KG1 (cell line): ENCODE measurements at regions not wholly inside any gene's neighbourhood (a gene's known extent, or its start where the extent isn't known, plus 50 kb on each side); places are given as distances from the start of the nearest gene placed in this dataset.
"Not testable (repeated sequence)": the region's sequence is repeated elsewhere in the genome, so short reads cannot be mapped to it uniquely, and the experiment has no call there.

Experiments used
- DNase-seq: peaks from one replicate; lab custom pipeline; 2025; lab: John Stamatoyannopoulos, UW

- no peak for DNase-seq
Measured at GRCh38 chr12:107590814-107591375, 94.7 kb upstream of the PWP1 start.

GRCh38 chr12:107593713-107594381 is 91.8 kb upstream of the PWP1 start:
- no peak for DNase-seq

GRCh38 chr12:107594995-107595394 is 90.6 kb upstream of the PWP1 start:
- no peak for DNase-seq

DNA sequence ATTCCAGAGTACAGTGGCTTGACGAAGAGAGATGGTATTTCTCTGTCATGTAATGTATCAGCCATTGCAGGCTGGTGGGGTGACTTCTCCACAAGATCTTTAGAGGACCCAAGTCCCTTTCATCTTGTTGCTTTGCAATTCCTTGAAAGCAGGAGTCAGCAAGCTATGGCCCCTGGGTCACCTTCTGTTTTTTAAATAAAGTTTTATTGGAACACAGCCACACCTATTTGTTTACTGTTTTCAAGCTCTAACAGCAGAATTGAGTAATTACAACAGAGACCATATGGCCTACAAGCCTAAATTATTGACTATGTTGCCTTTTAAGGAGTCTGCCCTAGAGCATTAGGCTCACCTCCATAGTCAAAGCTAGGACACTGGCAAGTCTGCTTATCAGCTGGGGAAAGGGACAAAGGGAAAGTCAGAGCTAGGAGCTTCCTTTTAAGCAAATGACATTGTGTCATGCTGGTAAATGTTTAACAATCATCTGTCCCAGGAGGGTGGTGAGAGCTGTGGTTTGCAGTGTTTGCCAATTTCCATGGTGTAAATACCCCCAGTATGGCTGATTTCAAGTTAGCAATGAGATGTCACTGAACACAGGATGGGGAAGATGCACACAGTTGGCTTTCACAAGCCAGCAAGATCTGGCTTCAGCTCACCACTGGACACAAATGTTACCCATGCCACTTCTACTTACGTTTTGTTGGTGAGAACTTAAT is 87.7 kb upstream of the PWP1 start:
- DNase-seq, result no peak

DNA sequence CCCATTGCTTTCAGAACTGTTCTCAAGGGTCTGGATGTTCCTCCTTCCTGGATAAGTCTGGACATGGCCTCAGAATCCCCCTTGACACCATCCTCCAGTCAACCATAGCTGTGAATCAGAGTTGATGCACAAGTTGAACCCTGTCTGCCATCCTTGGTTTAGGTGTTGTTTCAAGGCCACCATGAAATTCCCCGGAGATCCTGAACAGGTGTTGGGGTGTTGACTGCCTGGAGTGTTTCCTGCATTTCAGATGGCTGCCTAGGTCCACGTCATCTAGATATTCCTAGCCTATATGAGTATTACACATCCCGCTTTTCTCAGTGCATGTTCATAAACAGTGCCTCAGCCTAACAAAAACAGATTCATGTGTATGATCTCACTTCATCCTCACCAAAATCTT is 86.7 kb upstream of the PWP1 start:
- no peak for DNase-seq

DNA sequence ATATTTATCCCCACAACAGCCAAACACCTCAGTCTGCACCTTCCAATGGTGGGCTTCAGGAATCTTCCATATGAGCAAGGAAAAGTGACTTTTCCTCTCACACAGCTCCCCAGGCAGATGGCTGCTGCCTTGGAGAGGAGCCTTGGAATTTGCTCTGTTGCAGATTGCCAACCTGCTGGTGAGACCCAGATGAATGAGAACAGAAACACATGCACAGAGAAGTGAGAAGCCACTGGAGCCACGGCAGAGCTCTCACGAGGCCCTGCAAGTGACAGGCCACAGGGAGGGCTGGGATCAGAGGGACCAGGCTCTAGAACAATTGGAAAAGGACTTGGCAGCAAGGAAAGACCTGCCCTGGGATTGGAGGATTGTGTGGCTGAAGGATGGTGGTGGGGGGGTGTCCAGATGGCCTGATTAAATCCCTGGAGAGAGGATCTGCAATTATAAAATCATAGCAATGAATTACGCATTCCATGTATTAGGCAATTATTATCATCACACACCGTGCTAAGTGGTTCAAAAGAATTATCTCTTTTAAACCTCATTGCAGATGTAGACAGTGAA is 84.9 kb upstream of the PWP1 start:
- no peak for DNase-seq

- DNase-seq, result no peak
Measured at GRCh38 chr12:107602446-107602845, 83.2 kb upstream of the PWP1 start.

DNA sequence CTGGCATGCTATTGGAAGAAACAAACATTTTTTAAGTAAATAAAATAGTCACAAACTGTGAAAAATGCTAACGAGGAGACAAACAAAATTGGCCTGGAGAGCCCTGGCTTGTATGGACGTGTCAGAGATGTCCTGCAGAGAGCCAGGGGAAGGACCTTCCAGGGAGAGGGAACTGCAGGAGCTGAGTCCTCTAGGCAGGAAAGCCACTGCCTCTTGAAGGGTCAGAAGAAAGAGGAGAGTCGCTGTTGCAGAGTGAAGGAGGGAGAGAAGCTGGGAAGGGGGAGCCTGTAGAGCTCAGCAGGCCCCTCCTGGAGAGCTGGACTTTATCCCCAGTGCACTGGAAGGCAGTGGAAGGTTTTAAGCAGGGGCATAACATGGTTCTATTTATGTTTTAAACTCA is 80.3 kb upstream of the PWP1 start:
- DNase-seq, result no peak

GRCh38 chr12:107607464-107608392 is 77.9 kb upstream of the PWP1 start:
- peak; percentile 34 for DNase-seq

DNA sequence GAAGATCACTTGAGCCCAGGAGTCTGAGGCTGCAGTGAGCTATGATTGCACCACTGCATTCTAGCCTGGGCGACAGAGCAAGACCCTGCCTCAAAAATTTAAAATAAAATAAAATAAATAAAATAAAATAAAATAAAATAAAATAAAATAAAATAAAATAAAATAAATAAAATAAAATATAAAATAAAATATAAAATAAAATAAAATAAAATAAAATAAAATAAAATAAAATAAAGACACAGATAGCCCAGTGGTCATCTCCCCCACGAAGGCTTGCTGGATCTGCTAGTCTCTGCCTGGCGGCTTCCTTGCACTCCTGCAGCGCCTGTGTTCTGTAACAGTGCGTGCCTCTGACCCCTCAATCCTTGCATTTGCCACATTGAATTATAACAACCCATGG is 76.8 kb upstream of the PWP1 start:
- not testable (repeated sequence) for DNase-seq

- DNase-seq, result peak; percentile 1
Measured at GRCh38 chr12:107610021-107610859, 75.4 kb upstream of the PWP1 start.

GRCh38 chr12:107612508-107612907 is 73.1 kb upstream of the PWP1 start:
- DNase-seq, result no peak

- DNase-seq, result no peak
Measured at GRCh38 chr12:107616941-107617340, 68.7 kb upstream of the PWP1 start.

DNA sequence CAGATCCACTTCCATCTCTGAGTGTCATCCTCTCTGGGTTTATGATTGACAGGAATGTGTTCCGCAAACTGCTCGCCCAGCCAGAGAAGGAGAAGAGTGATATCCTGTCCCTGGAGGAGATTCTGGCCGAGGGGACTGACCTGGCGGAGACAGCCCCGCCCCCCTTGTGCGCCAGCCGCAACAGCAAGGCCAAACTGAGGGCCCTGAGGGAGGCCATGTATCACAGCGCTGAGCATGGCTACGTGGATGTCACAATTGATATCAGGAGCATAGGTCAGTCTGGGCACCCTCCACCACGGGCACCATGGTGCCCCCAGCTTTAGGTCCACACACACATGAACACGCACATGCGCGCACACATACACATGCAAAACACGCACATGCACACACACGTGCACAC is 67.5 kb upstream of the PWP1 start:
- DNase-seq, result no peak

GRCh38 chr12:107619831-107620230 is 65.8 kb upstream of the PWP1 start:
- no peak for DNase-seq

GRCh38 chr12:107622001-107622400 is 63.6 kb upstream of the PWP1 start:
- DNase-seq, result no peak

- no peak for DNase-seq
Measured at GRCh38 chr12:107624493-107624892, 61.1 kb upstream of the PWP1 start.

DNA sequence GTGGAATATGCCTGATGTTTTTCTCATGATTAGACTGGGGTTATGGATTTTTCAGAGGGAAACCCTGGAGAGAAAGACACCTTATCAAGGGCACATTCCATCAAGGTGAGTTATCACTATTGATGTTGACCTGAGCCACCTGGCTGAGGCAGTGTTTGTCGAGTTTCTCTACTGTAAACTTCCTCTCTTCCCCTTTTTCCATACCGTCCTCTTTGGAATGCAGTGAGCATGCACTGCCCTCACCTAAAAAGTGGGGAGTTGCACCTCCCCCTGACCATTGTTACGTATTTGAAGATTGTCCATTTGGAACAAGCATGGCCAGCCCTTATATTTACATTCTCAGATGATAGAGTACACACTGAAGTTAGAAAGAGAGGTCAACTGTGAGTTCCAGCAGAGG is 53.9 kb upstream of the PWP1 start:
- no peak for DNase-seq

DNA sequence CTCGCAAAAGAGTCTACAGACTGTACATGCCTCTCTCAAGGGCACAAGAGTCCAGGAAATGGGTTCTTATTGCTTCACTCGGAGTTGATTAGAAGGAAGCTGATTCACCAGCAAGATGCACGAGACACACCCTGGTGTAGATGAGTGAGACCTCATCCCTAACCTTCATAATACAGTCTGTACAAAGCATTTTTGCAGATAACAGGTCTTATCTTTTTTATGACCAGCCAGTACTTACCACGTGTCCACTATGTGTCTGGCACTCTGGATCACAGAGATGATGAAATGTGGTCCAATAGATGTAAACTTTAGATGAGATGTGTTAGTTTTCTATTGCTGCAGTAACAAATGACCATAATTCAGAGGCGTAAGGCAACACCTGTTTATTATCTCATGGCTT is 53.4 kb upstream of the PWP1 start:
- DNase-seq, result no peak

- DNase-seq, result no peak
Measured at GRCh38 chr12:107634530-107634929, 51.1 kb upstream of the PWP1 start.

DNA sequence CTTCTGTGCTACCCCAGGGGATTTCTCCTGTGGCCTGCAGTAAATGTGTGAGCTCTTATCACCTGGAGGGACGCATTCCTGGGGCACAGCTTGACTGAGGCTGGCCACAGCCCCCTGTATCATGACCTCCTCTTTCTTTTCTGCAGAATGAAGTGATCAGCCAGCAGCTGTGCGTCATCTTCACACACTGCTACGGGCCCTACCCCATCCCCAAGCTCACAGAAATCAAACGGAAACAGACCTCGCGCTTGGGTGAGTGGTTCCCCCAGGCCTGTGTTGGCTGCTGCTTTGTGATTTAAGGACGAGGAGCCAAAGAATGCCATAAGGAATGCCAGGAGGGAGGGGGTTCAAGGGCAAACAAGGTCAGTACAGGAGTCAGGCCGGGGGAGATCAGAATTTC is 50.5 kb upstream of the PWP1 start:
- no peak for DNase-seq
